HepG2 (cell line): ENCODE measurements at regions not wholly inside any gene's neighbourhood (a gene's known extent, or its start where the extent isn't known, plus 50 kb on each side); places are given as distances from the start of the nearest gene placed in this dataset.

Experiments used
- ATAC-seq: fragments of 200-7000 bp; cut with Tn5 transposase; 3 replicates; pipeline ENCODE4 v1.9.1; 2020; ENCODE audit warnings: mild to moderate bottlenecking, moderate library complexity
- BruUV-seq: library from RNA; stranded (reverse); fragments of 400-500 nt; replicated peaks from 2 replicates; lab custom pipeline; 2021; lab: Mats Ljungman, UMichigan
- CTCF ChIA-PET: fragments of 300-600 bp; formaldehyde crosslinking; extraction: SDS; loops from one replicate; lab custom pipeline; 2021; ENCODE audit warnings: low total read pairs, inconsistent platforms, low intra/inter-chr PET ratio; lab: Yijun Ruan, JAX
- POLR2A ChIA-PET: fragments of 350-600 bp; sonication (Branson Sonifier 250); formaldehyde crosslinking; loops from one replicate; lab custom pipeline; 2020; ENCODE audit warnings: antibody characterized with exemption, inconsistent platforms; lab: Yijun Ruan, JAX
- DNase-seq: peaks from one replicate; pipeline ENCODE4 v3.0.0-alpha.2; 2015; ENCODE audit warnings: low spot score
- FAIRE-seq: peaks from 3 replicates; lab custom pipeline; 2011; peaks lifted over from hg19 to GRCh38; lab: Jason Lieb, UNC
- H2AFZ ChIP-seq: one replicate; pipeline ENCODE4 v1.6.1; 2011; ENCODE audit warnings: low read length, inconsistent platforms
- H3K27ac ChIP-seq: fragments of 300-600 bp; 3 replicates; pipeline ENCODE4 v1.8.0; 2011; ENCODE audit warnings: mixed run types, mild to moderate bottlenecking, mixed read lengths, low read length, inconsistent platforms; ENCODE audit not compliant: insufficient read depth; ENCODE audit errors: extremely low read length
- H3K27me3 ChIP-seq, 2 experiments: fragments of 200-600 bp in 1 of 2; 2 replicates in 1 of 2; 3 replicates in 1 of 2; pipeline versions ENCODE4 v1.6.0 to v1.8.0; 2011; ENCODE audit warnings: low read length in 2 of 2, mild to moderate bottlenecking in 2 of 2, moderate library complexity in 2 of 2, inconsistent platforms in 1 of 2; ENCODE audit not compliant: insufficient read depth in 2 of 2, control insufficient read depth in 1 of 2
- H3K36me3 ChIP-seq, 2 experiments: fragments of 200-600 bp in 1 of 2; replicated peaks in 1 of 2; 2 replicates in 1 of 2; 3 replicates in 1 of 2; pipeline versions ENCODE4 v1.5.1 to v1.8.0; 2011; ENCODE audit warnings: low read length in 2 of 2, inconsistent platforms in 1 of 2; ENCODE audit not compliant: insufficient read depth in 2 of 2, control insufficient read depth in 1 of 2
- H3K4me1 ChIP-seq: 2 replicates; pipeline ENCODE4 v1.5.1; 2012; ENCODE audit warnings: low read length, inconsistent platforms; ENCODE audit not compliant: insufficient read depth
- H3K4me2 ChIP-seq: 2 replicates; pipeline ENCODE4 v1.6.0; 2011; ENCODE audit warnings: low read depth, low read length, inconsistent platforms
- H3K4me3 ChIP-seq, 3 experiments: fragments of 200-600 bp in 1 of 3; sonication (generic), shearing (Covaris generic) in 1 of 3; replicated peaks in 1 of 3; 2 replicates each; pipeline ENCODE4 v1.5.1; 2011 to 2016; ENCODE audit warnings: low read length in 3 of 3, inconsistent platforms in 2 of 3, low read depth in 2 of 3, mild to moderate bottlenecking in 2 of 3, control low read depth in 1 of 3, mixed read lengths in 1 of 3; ENCODE audit not compliant: insufficient read depth in 1 of 3
- H3K79me2 ChIP-seq: one replicate; pipeline ENCODE4 v1.6.1; 2011; ENCODE audit warnings: low read length, inconsistent platforms; ENCODE audit not compliant: insufficient read depth
- H3K9ac ChIP-seq: 2 replicates; pipeline ENCODE4 v1.6.0; 2011; ENCODE audit warnings: mild to moderate bottlenecking, low read depth, low read length, inconsistent platforms; ENCODE audit not compliant: insufficient read depth
- H3K9me3 ChIP-seq: 2 replicates; pipeline ENCODE4 v1.5.1; 2012; ENCODE audit warnings: mild to moderate bottlenecking, low read length
- H4K20me1 ChIP-seq: 2 replicates; pipeline ENCODE4 v1.6.0; 2011; ENCODE audit warnings: inconsistent platforms, mild to moderate bottlenecking, low read length, moderate library complexity; ENCODE audit not compliant: insufficient read depth
- ARNT ChIP-seq: fragments of 450-650 bp; IDR thresholded peaks from 2 replicates; pipeline ENCODE4 v1.6.1; 2017
- BCL6 ChIP-seq: IDR thresholded peaks from 2 replicates; pipeline ENCODE4 v1.6.1; 2016; ENCODE audit warnings: missing genetic modification reagents, missing compliant biosample characterization
- MAFG ChIP-seq: sonication (generic); formaldehyde crosslinking; IDR thresholded peaks from 2 replicates; pipeline ENCODE4 v1.5.1; 2020; ENCODE audit warnings: mild to moderate bottlenecking, missing genetic modification reagents
- RARA ChIP-seq: IDR thresholded peaks from 2 replicates; pipeline ENCODE4 v1.6.1; 2016; ENCODE audit warnings: missing genetic modification reagents, missing compliant biosample characterization
- SMC3 ChIP-seq: IDR thresholded peaks from 2 replicates; pipeline ENCODE4 v1.6.1; 2011; ENCODE audit warnings: low read length, improper control_type of control experiment
- STAG1 ChIP-seq: sonication (generic); formaldehyde crosslinking; IDR thresholded peaks from 2 replicates; pipeline ENCODE4 v1.4.0; 2020; ENCODE audit warnings: missing genetic modification reagents
- ZNF607 ChIP-seq: sonication (generic); formaldehyde crosslinking; IDR thresholded peaks from 2 replicates; pipeline ENCODE4 v1.5.1; 2020; ENCODE audit warnings: missing genetic modification reagents, mild to moderate bottlenecking, borderline replicate concordance
- ZNF703 ChIP-seq: sonication (generic); formaldehyde crosslinking; IDR thresholded peaks from 2 replicates; pipeline ENCODE4 v1.5.1; 2020; ENCODE audit warnings: missing genetic modification reagents, mild to moderate bottlenecking, moderate library complexity, borderline replicate concordance
- WGBS: methylation state at CpG from one replicate; pipeline ENCODE4 v1.1.6; 2017; ENCODE audit warnings: low lambda C conversion rate; 5-methylcytosine and 5-hydroxymethylcytosine counted together
- in situ Hi-C: cut with HindIII; loops from 2 replicates; pipeline ENCODE4 v1.10.0; 2017; ENCODE audit warnings: low pct_unique_long_range_greater_than_20kb; ENCODE audit not compliant: extremely low pct_ligation_motif_present
- intact Hi-C: fragments of 100-400 bp; cut with micrococcal nuclease; formaldehyde crosslinking; loops from one replicate; pipeline ENCODE4 v1.10.0; 2022; ENCODE audit not compliant: unreplicated experiment
- TF ChIP-seq, protein P1 (sequence below): sonication (generic); formaldehyde crosslinking; IDR thresholded peaks from 2 replicates; pipeline ENCODE4 v1.5.1; 2020; ENCODE audit warnings: mild to moderate bottlenecking, missing genetic modification reagents, moderate library complexity
- TF ChIP-seq, protein P2 (sequence below): sonication (generic); formaldehyde crosslinking; IDR thresholded peaks from 2 replicates; pipeline ENCODE4 v1.4.0; 2020; ENCODE audit warnings: missing genetic modification reagents
- TF ChIP-seq, protein P3 (sequence below): sonication (generic); formaldehyde crosslinking; IDR thresholded peaks from 2 replicates; pipeline ENCODE4 v1.8.0; 2022; ENCODE audit warnings: mild to moderate bottlenecking, missing genetic modification reagents, borderline replicate concordance
- TF ChIP-seq, protein P4 (sequence below): sonication (generic); formaldehyde crosslinking; IDR thresholded peaks from 2 replicates; pipeline ENCODE4 v1.5.0; 2020; ENCODE audit warnings: missing genetic modification reagents, mild to moderate bottlenecking, borderline replicate concordance
- TF ChIP-seq, protein P5 (sequence below): sonication (generic); formaldehyde crosslinking; IDR thresholded peaks from 2 replicates; pipeline ENCODE4 v1.8.1; 2023; ENCODE audit warnings: mild to moderate bottlenecking, missing genetic modification reagents, borderline replicate concordance
- TF ChIP-seq, protein P6 (sequence below): sonication (generic); formaldehyde crosslinking; IDR thresholded peaks from 2 replicates; pipeline ENCODE4 v1.5.0; 2020; ENCODE audit warnings: mild to moderate bottlenecking, missing genetic modification reagents, moderate library complexity
- TF ChIP-seq, protein P7 (sequence below): sonication (generic); formaldehyde crosslinking; IDR thresholded peaks from 2 replicates; pipeline ENCODE4 v1.4.0; 2020; ENCODE audit warnings: missing genetic modification reagents
- TF ChIP-seq, protein P8 (sequence below): sonication (generic); formaldehyde crosslinking; IDR thresholded peaks from 2 replicates; pipeline ENCODE4 v1.4.0; 2020; ENCODE audit warnings: mild to moderate bottlenecking, low read depth, missing genetic modification reagents

DNA sequence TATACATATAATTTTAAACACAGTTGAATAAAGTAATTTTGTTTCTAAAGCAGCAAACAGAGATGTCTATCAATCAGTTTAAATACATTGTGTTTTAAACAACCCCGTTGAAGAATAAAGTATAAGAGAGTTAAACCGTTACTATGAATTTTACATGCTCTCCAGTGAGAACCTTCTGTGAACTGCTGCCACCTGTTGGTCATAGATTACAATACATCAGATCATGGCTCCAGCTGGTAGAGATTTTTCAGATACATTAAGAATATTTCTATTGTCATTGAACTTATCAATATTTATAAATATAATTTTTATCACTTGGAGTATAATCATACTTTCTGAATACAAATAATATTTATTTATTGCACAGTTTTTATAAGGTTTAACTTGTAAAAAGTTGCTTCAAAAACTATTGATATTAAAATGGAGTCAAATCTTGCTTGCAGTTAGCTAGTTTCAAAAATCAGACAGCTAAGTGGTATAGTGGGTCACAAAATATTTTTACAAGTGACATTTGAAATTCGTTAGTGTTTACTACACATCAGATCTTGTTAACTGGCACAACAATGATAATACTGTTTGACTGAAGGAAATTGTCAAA lies 561.2 kb upstream of the PHF14 start:
- no peak overlapping the region for H3K27ac ChIP-seq
- intact Hi-C loops = no loop called here
- DNase-seq = peak; percentile 30
- TF ChIP-seq, protein P1, sequence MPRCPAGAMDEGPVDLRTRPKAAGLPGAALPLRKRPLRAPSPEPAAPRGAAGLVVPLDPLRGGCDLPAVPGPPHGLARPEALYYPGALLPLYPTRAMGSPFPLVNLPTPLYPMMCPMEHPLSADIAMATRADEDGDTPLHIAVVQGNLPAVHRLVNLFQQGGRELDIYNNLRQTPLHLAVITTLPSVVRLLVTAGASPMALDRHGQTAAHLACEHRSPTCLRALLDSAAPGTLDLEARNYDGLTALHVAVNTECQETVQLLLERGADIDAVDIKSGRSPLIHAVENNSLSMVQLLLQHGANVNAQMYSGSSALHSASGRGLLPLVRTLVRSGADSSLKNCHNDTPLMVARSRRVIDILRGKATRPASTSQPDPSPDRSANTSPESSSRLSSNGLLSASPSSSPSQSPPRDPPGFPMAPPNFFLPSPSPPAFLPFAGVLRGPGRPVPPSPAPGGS (CRISPR knock-in tag) = no peak
- TF ChIP-seq BCL6 (no peak), ARNT (no peak), SMC3 (0 out of 2 replicates have a peak, but pooled peaks have one; percentile 9), ZNF607 (no peak), ZNF703 (CRISPR knock-in tag) (no peak), RARA (no peak), MAFG (CRISPR knock-in tag) (no peak), STAG1 (CRISPR knock-in tag) (peak; percentile 44)
- TF ChIP-seq, protein P2, sequence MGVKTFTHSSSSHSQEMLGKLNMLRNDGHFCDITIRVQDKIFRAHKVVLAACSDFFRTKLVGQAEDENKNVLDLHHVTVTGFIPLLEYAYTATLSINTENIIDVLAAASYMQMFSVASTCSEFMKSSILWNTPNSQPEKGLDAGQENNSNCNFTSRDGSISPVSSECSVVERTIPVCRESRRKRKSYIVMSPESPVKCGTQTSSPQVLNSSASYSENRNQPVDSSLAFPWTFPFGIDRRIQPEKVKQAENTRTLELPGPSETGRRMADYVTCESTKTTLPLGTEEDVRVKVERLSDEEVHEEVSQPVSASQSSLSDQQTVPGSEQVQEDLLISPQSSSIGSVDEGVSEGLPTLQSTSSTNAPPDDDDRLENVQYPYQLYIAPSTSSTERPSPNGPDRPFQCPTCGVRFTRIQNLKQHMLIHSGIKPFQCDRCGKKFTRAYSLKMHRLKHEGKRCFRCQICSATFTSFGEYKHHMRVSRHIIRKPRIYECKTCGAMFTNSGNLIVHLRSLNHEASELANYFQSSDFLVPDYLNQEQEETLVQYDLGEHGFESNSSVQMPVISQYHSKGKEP (CRISPR knock-in tag) = no peak
- TF ChIP-seq, protein P3, sequence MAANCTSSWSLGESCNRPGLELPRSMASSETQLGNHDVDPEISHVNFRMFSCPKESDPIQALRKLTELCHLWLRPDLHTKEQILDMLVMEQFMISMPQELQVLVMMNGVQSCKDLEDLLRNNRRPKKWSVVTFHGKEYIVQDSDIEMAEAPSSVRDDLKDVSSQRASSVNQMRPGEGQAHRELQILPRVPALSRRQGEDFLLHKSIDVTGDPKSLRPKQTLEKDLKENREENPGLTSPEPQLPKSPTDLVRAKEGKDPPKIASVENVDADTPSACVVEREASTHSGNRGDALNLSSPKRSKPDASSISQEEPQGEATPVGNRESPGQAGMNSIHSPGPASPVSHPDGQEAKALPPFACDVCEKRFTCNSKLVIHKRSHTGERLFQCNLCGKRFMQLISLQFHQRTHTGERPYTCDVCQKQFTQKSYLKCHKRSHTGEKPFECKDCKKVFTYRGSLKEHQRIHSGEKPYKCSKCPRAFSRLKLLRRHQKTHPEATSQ = no peak
- TF ChIP-seq, protein P4, sequence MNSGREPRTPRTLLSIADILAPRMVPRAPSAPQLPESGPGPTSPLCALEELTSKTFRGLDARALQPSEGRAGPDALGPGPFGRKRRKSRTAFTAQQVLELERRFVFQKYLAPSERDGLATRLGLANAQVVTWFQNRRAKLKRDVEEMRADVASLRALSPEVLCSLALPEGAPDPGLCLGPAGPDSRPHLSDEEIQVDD (CRISPR knock-in tag) = no peak
- TF ChIP-seq, protein P5, sequence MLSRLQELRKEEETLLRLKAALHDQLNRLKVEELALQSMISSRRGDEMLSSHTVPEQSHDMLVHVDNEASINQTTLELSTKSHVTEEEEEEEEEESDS (CRISPR knock-in tag) = no peak
- TF ChIP-seq, protein P6, sequence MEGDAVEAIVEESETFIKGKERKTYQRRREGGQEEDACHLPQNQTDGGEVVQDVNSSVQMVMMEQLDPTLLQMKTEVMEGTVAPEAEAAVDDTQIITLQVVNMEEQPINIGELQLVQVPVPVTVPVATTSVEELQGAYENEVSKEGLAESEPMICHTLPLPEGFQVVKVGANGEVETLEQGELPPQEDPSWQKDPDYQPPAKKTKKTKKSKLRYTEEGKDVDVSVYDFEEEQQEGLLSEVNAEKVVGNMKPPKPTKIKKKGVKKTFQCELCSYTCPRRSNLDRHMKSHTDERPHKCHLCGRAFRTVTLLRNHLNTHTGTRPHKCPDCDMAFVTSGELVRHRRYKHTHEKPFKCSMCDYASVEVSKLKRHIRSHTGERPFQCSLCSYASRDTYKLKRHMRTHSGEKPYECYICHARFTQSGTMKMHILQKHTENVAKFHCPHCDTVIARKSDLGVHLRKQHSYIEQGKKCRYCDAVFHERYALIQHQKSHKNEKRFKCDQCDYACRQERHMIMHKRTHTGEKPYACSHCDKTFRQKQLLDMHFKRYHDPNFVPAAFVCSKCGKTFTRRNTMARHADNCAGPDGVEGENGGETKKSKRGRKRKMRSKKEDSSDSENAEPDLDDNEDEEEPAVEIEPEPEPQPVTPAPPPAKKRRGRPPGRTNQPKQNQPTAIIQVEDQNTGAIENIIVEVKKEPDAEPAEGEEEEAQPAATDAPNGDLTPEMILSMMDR (CRISPR knock-in tag) = peak; percentile 52
- TF ChIP-seq, protein P7, sequence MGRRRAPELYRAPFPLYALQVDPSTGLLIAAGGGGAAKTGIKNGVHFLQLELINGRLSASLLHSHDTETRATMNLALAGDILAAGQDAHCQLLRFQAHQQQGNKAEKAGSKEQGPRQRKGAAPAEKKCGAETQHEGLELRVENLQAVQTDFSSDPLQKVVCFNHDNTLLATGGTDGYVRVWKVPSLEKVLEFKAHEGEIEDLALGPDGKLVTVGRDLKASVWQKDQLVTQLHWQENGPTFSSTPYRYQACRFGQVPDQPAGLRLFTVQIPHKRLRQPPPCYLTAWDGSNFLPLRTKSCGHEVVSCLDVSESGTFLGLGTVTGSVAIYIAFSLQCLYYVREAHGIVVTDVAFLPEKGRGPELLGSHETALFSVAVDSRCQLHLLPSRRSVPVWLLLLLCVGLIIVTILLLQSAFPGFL (CRISPR knock-in tag) = no peak
- TF ChIP-seq, protein P8, sequence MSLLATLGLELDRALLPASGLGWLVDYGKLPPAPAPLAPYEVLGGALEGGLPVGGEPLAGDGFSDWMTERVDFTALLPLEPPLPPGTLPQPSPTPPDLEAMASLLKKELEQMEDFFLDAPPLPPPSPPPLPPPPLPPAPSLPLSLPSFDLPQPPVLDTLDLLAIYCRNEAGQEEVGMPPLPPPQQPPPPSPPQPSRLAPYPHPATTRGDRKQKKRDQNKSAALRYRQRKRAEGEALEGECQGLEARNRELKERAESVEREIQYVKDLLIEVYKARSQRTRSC (CRISPR knock-in tag) = no peak

More for the DNA sequence above, 561.2 kb upstream of the PHF14 start:
- H3K4me3 ChIP-seq = no peak overlapping the region
- no peak overlapping the region for H3K4me2 ChIP-seq
- no peaks in the 10 kb centered on the region for H3K79me2 ChIP-seq
- no peaks in the 10 kb centered on the region for H3K36me3 ChIP-seq
- POLR2A ChIA-PET = no interaction called here
- no TSS peak for BruUV-seq
- no peak overlapping the region for H3K9ac ChIP-seq
- H3K27me3 ChIP-seq = no peaks in the 10 kb centered on the region
- no peak overlapping the region for H2AFZ ChIP-seq
- H3K4me1 ChIP-seq = no peaks in the 10 kb centered on the region
- in situ Hi-C loops = loop anchor here (25.0 kb wide), 1 partner anchor 2000 kb away; no protein-coding TSS in a partner anchor
- no peaks in the 10 kb centered on the region for H4K20me1 ChIP-seq
- ATAC-seq (peak; percentile 53; the same call in 1 of the 3 replicates), FAIRE-seq (no peak)
- 2% methylated on average over 3 of the region's 3 CpGs for WGBS
- peaks cover 14% of the 10 kb centered on the region for H3K9me3 ChIP-seq
- CTCF ChIA-PET = interaction anchor here (1.5 kb wide), 1 partner anchor 1993 kb away, joined by 11 read pairs; no protein-coding TSS in a partner anchor
